GM12891 (cell line): ENCODE measurements at regions not wholly inside any gene's neighbourhood (a gene's known extent, or its start where the extent isn't known, plus 50 kb on each side); places are given as distances from the start of the nearest gene placed in this dataset.

Source experiments
- POLR2A ChIP-seq: IDR thresholded peaks from 2 replicates; pipeline ENCODE4 v1.6.1; 2011; ENCODE audit warnings: low read depth, low read length, control low read depth
- POLR2AphosphoS5 ChIP-seq: IDR thresholded peaks from 2 replicates; pipeline ENCODE4 v1.6.1; 2011; ENCODE audit warnings: low read depth, low read length, control low read depth
- TAF1 ChIP-seq: IDR thresholded peaks from 2 replicates; pipeline ENCODE4 v1.6.1; 2011; ENCODE audit warnings: low read depth, low read length, control low read depth

DNA sequence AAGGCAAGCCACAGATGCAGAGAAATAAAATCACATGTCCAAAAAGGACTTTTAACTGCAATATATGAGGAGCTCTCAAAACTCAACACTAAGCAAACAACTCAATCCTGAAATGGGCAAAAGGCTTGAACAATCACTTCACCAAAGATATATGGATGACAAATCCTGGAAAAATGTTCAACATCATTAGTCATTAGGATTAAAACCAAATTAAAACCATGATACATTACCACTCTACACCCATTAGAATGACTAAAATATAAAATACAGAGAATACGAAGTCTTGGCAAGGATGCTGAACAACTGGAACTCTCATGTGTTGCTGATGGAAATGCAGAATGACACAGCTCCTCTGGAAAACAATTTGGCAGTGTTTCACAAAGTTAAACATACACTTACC lies 277.4 kb downstream of the TLE1 start:
- TF ChIP-seq POLR2A (no peak), POLR2AphosphoS5 (no peak), TAF1 (no peak)
